MCF 10A (cell line): ENCODE measurements at regions not wholly inside any gene's neighbourhood (a gene's known extent, or its start where the extent isn't known, plus 50 kb on each side); places are given as distances from the start of the nearest gene placed in this dataset.

Experiments
- BruUV-seq: library from RNA; stranded (reverse); fragments of 400-500 nt; replicated peaks from 2 replicates; lab custom pipeline; 2021; lab: Mats Ljungman, UMichigan
- CTCF ChIA-PET: fragments of 300-600 bp; sonication (Branson Sonifier 250); formaldehyde crosslinking; extraction: SDS; loops from one replicate; lab custom pipeline; 2021; ENCODE audit warnings: antibody characterized with exemption, inconsistent platforms; lab: Yijun Ruan, JAX
- POLR2A ChIA-PET: fragments of 300-600, 350-650 bp; sonication (Branson Sonifier 250); formaldehyde crosslinking; extraction: SDS; loops from one replicate; lab custom pipeline; 2020; ENCODE audit warnings: antibody characterized with exemption, inconsistent platforms; lab: Yijun Ruan, JAX
- DNase-seq: peaks from one replicate; pipeline ENCODE4 v3.0.0-alpha.2; 2018; ENCODE audit not compliant: unreplicated experiment
- H3K27ac Mint-ChIP-seq: one replicate; pipeline ENCODE4 v1.8.0; 2022; ENCODE audit warnings: mild to moderate bottlenecking, low read depth, mixed read lengths; ENCODE audit not compliant: unreplicated experiment
- H3K27me3 Mint-ChIP-seq: one replicate; pipeline ENCODE4 v1.8.0; 2022; ENCODE audit warnings: mixed read lengths; ENCODE audit not compliant: insufficient read depth, unreplicated experiment
- H3K36me3 Mint-ChIP-seq: one replicate; pipeline ENCODE4 v1.8.0; 2022; ENCODE audit warnings: mild to moderate bottlenecking, moderate library complexity, mixed read lengths; ENCODE audit not compliant: insufficient read depth, unreplicated experiment
- H3K4me1 Mint-ChIP-seq: one replicate; pipeline ENCODE4 v1.8.0; 2022; ENCODE audit warnings: mixed read lengths; ENCODE audit not compliant: insufficient read depth, unreplicated experiment
- H3K4me3 Mint-ChIP-seq: one replicate; pipeline ENCODE4 v1.8.0; 2022; ENCODE audit warnings: mild to moderate bottlenecking, moderate library complexity, mixed read lengths; ENCODE audit not compliant: unreplicated experiment
- H3K9me3 Mint-ChIP-seq: one replicate; pipeline ENCODE4 v1.8.0; 2022; ENCODE audit warnings: mixed read lengths; ENCODE audit not compliant: unreplicated experiment
- CTCF ChIP-seq: fragments of 200-600 bp; IDR thresholded peaks from one replicate; pipeline ENCODE4 v1.8.0; 2022; ENCODE audit warnings: antibody characterized with exemption, mild to moderate bottlenecking; ENCODE audit not compliant: unreplicated experiment
- intact Hi-C: fragments of 100-400 bp; cut with micrococcal nuclease; formaldehyde crosslinking; loops from 2 replicates; pipeline ENCODE4 v1.14.1; 2022

GRCh38 chr18:56479841-56480240 is 158.6 kb downstream of the TXNL1 start:
- H3K9me3 Mint-ChIP-seq = no peaks in the 10 kb centered on the region
- intact Hi-C loops = no loop called here
- BruUV-seq = no TSS peak
- no peak for DNase-seq
- H3K4me1 Mint-ChIP-seq = no peaks in the 10 kb centered on the region
- H3K4me3 Mint-ChIP-seq = no peak overlapping the region
- ChIA-PET POLR2A (no interaction called here), CTCF (no interaction called here)
- H3K27ac Mint-ChIP-seq = no peak overlapping the region
- no peaks in the 10 kb centered on the region for H3K27me3 Mint-ChIP-seq
- no peaks in the 10 kb centered on the region for H3K36me3 Mint-ChIP-seq
- TF ChIP-seq CTCF = no peak

GRCh38 chr18:56475250-56475649 is 163.1 kb downstream of the TXNL1 start:
- H3K36me3 Mint-ChIP-seq = no peaks in the 10 kb centered on the region
- CTCF ChIA-PET = no interaction called here
- intact Hi-C loops = no loop called here
- no peak overlapping the region for H3K4me3 Mint-ChIP-seq
- H3K4me1 Mint-ChIP-seq = no peaks in the 10 kb centered on the region
- no peaks in the 10 kb centered on the region for H3K9me3 Mint-ChIP-seq
- no TSS peak for BruUV-seq
- DNase-seq = peak; percentile 30
- POLR2A ChIA-PET = no interaction called here
- H3K27ac Mint-ChIP-seq = no peak overlapping the region
- no peaks in the 10 kb centered on the region for H3K27me3 Mint-ChIP-seq
- no peak for TF ChIP-seq CTCF

GRCh38 chr18:56473400-56474024 is 164.9 kb downstream of the TXNL1 start:
- no peaks in the 10 kb centered on the region for H3K27me3 Mint-ChIP-seq
- BruUV-seq = no TSS peak
- H3K4me3 Mint-ChIP-seq = no peak overlapping the region
- H3K36me3 Mint-ChIP-seq = no peaks in the 10 kb centered on the region
- ChIA-PET CTCF (no interaction called here), POLR2A (no interaction called here)
- intact Hi-C loops = no loop called here
- no peak overlapping the region for H3K27ac Mint-ChIP-seq
- no peaks in the 10 kb centered on the region for H3K9me3 Mint-ChIP-seq
- peaks cover 5% of the 10 kb centered on the region for H3K4me1 Mint-ChIP-seq
- no peak for TF ChIP-seq CTCF
- DNase-seq = no peak

- DNase-seq = no peak
- H3K27me3 Mint-ChIP-seq = no peaks in the 10 kb centered on the region
- CTCF ChIA-PET = interaction anchor here (0.6 to 0.7 kb wide), 2 partner anchors 17 to 147 kb away, joined by 3 read pairs; no protein-coding TSS in a partner anchor
- no peak overlapping the region for H3K27ac Mint-ChIP-seq
- POLR2A ChIA-PET = no interaction called here
- intact Hi-C loops = no loop called here
- TF ChIP-seq CTCF = no peak
- no peak overlapping the region for H3K4me3 Mint-ChIP-seq
- H3K9me3 Mint-ChIP-seq = peaks cover under 1% of the 10 kb centered on the region
- H3K4me1 Mint-ChIP-seq = peaks cover 5% of the 10 kb centered on the region
- H3K36me3 Mint-ChIP-seq = no peaks in the 10 kb centered on the region
- no TSS peak for BruUV-seq
Observed at GRCh38 chr18:56470406-56471351, 167.7 kb downstream of the TXNL1 start.
